Keratinocyte (primary cell): ENCODE measurements at regions not wholly inside any gene's neighbourhood (a gene's known extent, or its start where the extent isn't known, plus 50 kb on each side); places are given as distances from the start of the nearest gene placed in this dataset.

Experiments used
- DNase-seq: peaks from one replicate; pipeline ENCODE4 v3.0.0-alpha.2; 2011; ENCODE audit warnings: low read depth, missing footprints, low spot score
- FAIRE-seq: peaks from 2 replicates; lab custom pipeline; 2011; peaks lifted over from hg19 to GRCh38; lab: Jason Lieb, UNC
- H2AFZ ChIP-seq: 2 replicates; pipeline ENCODE4 v1.6.0; 2012; ENCODE audit warnings: low read length, control low read depth, inconsistent platforms; ENCODE audit not compliant: control insufficient read depth
- H3K27ac ChIP-seq: 2 replicates; pipeline ENCODE4 v1.5.1; 2011; ENCODE audit warnings: low read length; ENCODE audit not compliant: control insufficient read depth, insufficient read depth
- H3K27me3 ChIP-seq: 3 replicates; pipeline ENCODE4 v1.6.0; 2011; ENCODE audit warnings: low read length; ENCODE audit not compliant: control insufficient read depth, insufficient read depth; ENCODE audit errors: extremely low read depth
- H3K36me3 ChIP-seq, 2 experiments: 2 replicates in 1 of 2; 3 replicates in 1 of 2; pipeline ENCODE4 v1.5.1; 2011; ENCODE audit warnings: low read length in 2 of 2, mild to moderate bottlenecking in 1 of 2; ENCODE audit not compliant: control insufficient read depth in 2 of 2, insufficient read depth in 2 of 2; ENCODE audit errors: extremely low read depth in 1 of 2
- H3K4me1 ChIP-seq: 3 replicates; pipeline ENCODE4 v1.5.1; 2011; ENCODE audit warnings: low read length; ENCODE audit not compliant: control insufficient read depth, insufficient read depth; ENCODE audit errors: extremely low read depth
- H3K4me2 ChIP-seq: 3 replicates; pipeline ENCODE4 v1.6.0; 2011; ENCODE audit warnings: low read depth, low read length; ENCODE audit not compliant: control insufficient read depth, insufficient read depth; ENCODE audit errors: extremely low read depth
- H3K4me3 ChIP-seq, 3 experiments: fragments of 200-600 bp in 1 of 3; sonication (generic) in 1 of 3; 2 replicates in 2 of 3; 3 replicates in 1 of 3; pipeline ENCODE4 v1.5.1; 2011 to 2016; ENCODE audit warnings: low read length in 3 of 3, mild to moderate bottlenecking in 3 of 3, control low read depth in 2 of 3, inconsistent platforms in 1 of 3, low read depth in 1 of 3, mixed read lengths in 1 of 3, mixed run types in 1 of 3, moderate library complexity in 1 of 3; ENCODE audit not compliant: control insufficient read depth in 2 of 3, insufficient read depth in 2 of 3; ENCODE audit errors: extremely low read depth in 1 of 3
- H3K79me2 ChIP-seq: 2 replicates; pipeline ENCODE4 v1.6.0; 2012; ENCODE audit warnings: low read length; ENCODE audit not compliant: control insufficient read depth, insufficient read depth
- H3K9ac ChIP-seq: 3 replicates; pipeline ENCODE4 v1.6.0; 2011; ENCODE audit warnings: low read length; ENCODE audit not compliant: control insufficient read depth, insufficient read depth; ENCODE audit errors: extremely low read depth
- H3K9me1 ChIP-seq: 3 replicates; pipeline ENCODE4 v1.6.0; 2011; ENCODE audit warnings: low read length; ENCODE audit not compliant: control insufficient read depth, insufficient read depth; ENCODE audit errors: extremely low read depth
- H3K9me3 ChIP-seq: 2 replicates; pipeline ENCODE4 v1.5.1; 2012; ENCODE audit warnings: low read depth, low read length; ENCODE audit not compliant: control insufficient read depth
- H4K20me1 ChIP-seq: 3 replicates; pipeline ENCODE4 v1.6.0; 2011; ENCODE audit warnings: low read length; ENCODE audit not compliant: control insufficient read depth, insufficient read depth; ENCODE audit errors: extremely low read depth
- CTCF ChIP-seq, 3 experiments: IDR thresholded peaks in 1 of 3; conservative IDR thresholded peaks in 1 of 3; optimal IDR thresholded peaks in 1 of 3; 2 replicates in 2 of 3; 3 replicates in 1 of 3; pipeline versions ENCODE3 to v1.5.1; 2011; ENCODE audit warnings: low read length in 3 of 3, mild to moderate bottlenecking in 3 of 3, moderate library complexity in 2 of 3, control low read depth in 1 of 3, inconsistent platforms in 1 of 3; ENCODE audit not compliant: insufficient read depth in 2 of 3; ENCODE audit errors: extremely low read depth in 1 of 3
- dilution Hi-C: fragments of 300-500 bp; cut with MboI; formaldehyde crosslinking; loops from one replicate; pipeline ENCODE4 v1.7.0; 2020; ENCODE audit warnings: low sequenced_read_pairs; ENCODE audit not compliant: extremely low pct_ligation_motif_present

GRCh38 chr9:73470766-73471165 lies 319.1 kb downstream of the ANXA1 start:
- Histone ChIP-seq H3K4me3 (no peak overlapping the region), H3K4me1 (no peaks in the 10 kb centered on the region), H3K9me1 (no peaks in the 10 kb centered on the region), H3K79me2 (no peaks in the 10 kb centered on the region), H4K20me1 (no peaks in the 10 kb centered on the region), H3K4me2 (no peak overlapping the region), H2AFZ (no peak overlapping the region), H3K36me3 (no peaks in the 10 kb centered on the region), H3K9ac (no peak overlapping the region), H3K27me3 (no peaks in the 10 kb centered on the region), H3K9me3 (no peaks in the 10 kb centered on the region), H3K27ac (no peak overlapping the region)
- FAIRE-seq (no peak), DNase-seq (no peak)
- dilution Hi-C loops, result no loop called here
- TF ChIP-seq CTCF (optimal IDR thresholded peaks at IDR 0.05 in 1 of 3, IDR thresholded peaks at IDR 0.05 in 1 of 3, conservative IDR thresholded peaks at IDR 0.05 in 1 of 3; ENCODE audit: extremely low read depth in 1 of 3, insufficient read depth in 2 of 3, low read length in 3 of 3), result no peak

- Histone ChIP-seq H3K9ac (no peak overlapping the region), H3K27ac (no peak overlapping the region), H3K36me3 (no peaks in the 10 kb centered on the region), H3K4me3 (no peak overlapping the region), H3K4me1 (no peaks in the 10 kb centered on the region), H2AFZ (no peak overlapping the region), H4K20me1 (no peaks in the 10 kb centered on the region), H3K27me3 (no peaks in the 10 kb centered on the region), H3K9me3 (no peaks in the 10 kb centered on the region), H3K4me2 (no peak overlapping the region), H3K9me1 (no peaks in the 10 kb centered on the region), H3K79me2 (no peaks in the 10 kb centered on the region)
- FAIRE-seq, result no peak
- TF ChIP-seq CTCF (optimal IDR thresholded peaks at IDR 0.05 in 1 of 3, IDR thresholded peaks at IDR 0.05 in 1 of 3, conservative IDR thresholded peaks at IDR 0.05 in 1 of 3; ENCODE audit: extremely low read depth in 1 of 3, insufficient read depth in 2 of 3, low read length in 3 of 3), result no peak
- dilution Hi-C loops, result no loop called here
- no peak for DNase-seq
Measured at GRCh38 chr9:73474002-73474600, 322.4 kb downstream of the ANXA1 start.
